GM19468 (cell line): ENCODE measurements at regions not wholly inside any gene's neighbourhood (a gene's known extent, or its start where the extent isn't known, plus 50 kb on each side); places are given as distances from the start of the nearest gene placed in this dataset.
A peak's percentile ranks its signal among the peaks of the same experiment; 100 is the strongest.

Experiments
- ATAC-seq: cut with Tn5 transposase; IDR thresholded peaks from one replicate; pipeline ENCODE4 v1.9.1; 2021; ENCODE audit warnings: mild to moderate bottlenecking, moderate library complexity, moderate number of reproducible peaks; ENCODE audit not compliant: unreplicated experiment; ENCODE audit errors: extremely low read depth

- ATAC-seq: no peak
Observed at GRCh38 chr5:175765858-175766257, 105.5 kb upstream of the CPLX2 start.

- no peak for ATAC-seq
Observed at GRCh38 chr5:175766963-175767362, 104.4 kb upstream of the CPLX2 start.

GRCh38 chr5:175772747-175773533 is 98.4 kb upstream of the CPLX2 start:
- no peak for ATAC-seq

GRCh38 chr5:175773534-175774070 is 97.8 kb upstream of the CPLX2 start:
- no peak for ATAC-seq

GRCh38 chr5:175775416-175775815 is 96.0 kb upstream of the CPLX2 start:
- no peak for ATAC-seq

- ATAC-seq: no peak
Observed at GRCh38 chr5:175778951-175779503, 92.4 kb upstream of the CPLX2 start.

GRCh38 chr5:175783739-175784138 is 87.6 kb upstream of the CPLX2 start:
- ATAC-seq: no peak

GRCh38 chr5:175784230-175784629 is 87.1 kb upstream of the CPLX2 start:
- ATAC-seq: no peak

- no peak for ATAC-seq
Observed at GRCh38 chr5:175785681-175786080, 85.7 kb upstream of the CPLX2 start.

GRCh38 chr5:175788155-175788787 is 83.1 kb upstream of the CPLX2 start:
- ATAC-seq: no peak

- ATAC-seq: no peak
Observed at GRCh38 chr5:175789670-175790069, 81.7 kb upstream of the CPLX2 start.

- ATAC-seq: no peak
Observed at GRCh38 chr5:175790796-175791195, 80.6 kb upstream of the CPLX2 start.

- no peak for ATAC-seq
Observed at GRCh38 chr5:175795959-175796358, 75.4 kb upstream of the CPLX2 start.

- peak; percentile 54 for ATAC-seq
Observed at GRCh38 chr5:175796536-175797499, 74.6 kb upstream of the CPLX2 start.

- no peak for ATAC-seq
Observed at GRCh38 chr5:175797521-175798038, 73.8 kb upstream of the CPLX2 start.

GRCh38 chr5:175798626-175799025 is 72.8 kb upstream of the CPLX2 start:
- no peak for ATAC-seq

- no peak for ATAC-seq
Observed at GRCh38 chr5:175800656-175801081, 70.7 kb upstream of the CPLX2 start.

- ATAC-seq: no peak
Observed at GRCh38 chr5:175802361-175802760, 69.0 kb upstream of the CPLX2 start.

- ATAC-seq: no peak
Observed at GRCh38 chr5:175803254-175803653, 68.1 kb upstream of the CPLX2 start.
